Endothelial cell of umbilical vein (primary cell): ENCODE measurements at regions not wholly inside any gene's neighbourhood (a gene's known extent, or its start where the extent isn't known, plus 50 kb on each side); places are given as distances from the start of the nearest gene placed in this dataset.

Source experiments
- BruUV-seq: library from RNA; stranded (reverse); fragments of 400-500 nt; replicated peaks from 2 replicates; lab custom pipeline; 2021; lab: Mats Ljungman, UMichigan
- CTCF ChIA-PET: fragments of 300-600, 350-600 bp; sonication (Branson Sonifier 250); formaldehyde crosslinking; loops from one replicate; lab custom pipeline; 2021; ENCODE audit warnings: antibody characterized with exemption, inconsistent platforms; lab: Charles Lee
- POLR2A ChIA-PET: fragments of 300-600, 350-600 bp; sonication (Branson Sonifier 250); formaldehyde crosslinking; loops from one replicate; lab custom pipeline; 2021; ENCODE audit warnings: antibody characterized with exemption, inconsistent platforms; lab: Charles Lee
- DNase-seq: peaks from one replicate; pipeline ENCODE4 v3.0.0-alpha.2; 2011; ENCODE audit warnings: low read depth, low spot score
- FAIRE-seq: peaks from 2 replicates; lab custom pipeline; 2011; peaks lifted over from hg19 to GRCh38; lab: Jason Lieb, UNC
- H2AFZ ChIP-seq: 2 replicates; pipeline ENCODE4 v1.6.0; 2012; ENCODE audit warnings: low read depth, low read length, control low read depth, inconsistent platforms
- H3K27ac ChIP-seq: 2 replicates; pipeline ENCODE4 v1.5.1; 2011; ENCODE audit warnings: low read depth, mild to moderate bottlenecking, control low read depth, low read length, moderate library complexity; ENCODE audit not compliant: insufficient read depth
- H3K27me3 ChIP-seq, 2 experiments: 2 replicates each; pipeline versions ENCODE4 v1.6.0 to v1.6.1; 2011; ENCODE audit warnings: low read length in 2 of 2, mixed read lengths in 1 of 2; ENCODE audit not compliant: control insufficient read depth in 2 of 2, insufficient read depth in 2 of 2
- H3K36me3 ChIP-seq, 2 experiments: 2 replicates in 1 of 2; 3 replicates in 1 of 2; pipeline ENCODE4 v1.5.1; 2011; ENCODE audit warnings: low read length in 2 of 2, mild to moderate bottlenecking in 1 of 2, moderate library complexity in 1 of 2; ENCODE audit not compliant: control insufficient read depth in 2 of 2, insufficient read depth in 2 of 2; ENCODE audit errors: extremely low read depth in 1 of 2
- H3K4me1 ChIP-seq: 3 replicates; pipeline ENCODE4 v1.5.1; 2011; ENCODE audit warnings: mild to moderate bottlenecking, low read length; ENCODE audit not compliant: control insufficient read depth, insufficient read depth; ENCODE audit errors: extremely low read depth
- H3K4me2 ChIP-seq: 2 replicates; pipeline ENCODE4 v1.6.1; 2011; ENCODE audit warnings: low read length, control low read depth, mixed read lengths; ENCODE audit not compliant: insufficient read depth
- H3K4me3 ChIP-seq, 3 experiments: fragments of 200-600 bp in 1 of 3; sonication (generic), shearing (Covaris generic) in 1 of 3; replicated peaks in 1 of 3; 2 replicates each; pipeline ENCODE4 v1.5.1; 2011 to 2016; ENCODE audit warnings: control low read depth in 3 of 3, low read length in 3 of 3, mild to moderate bottlenecking in 2 of 3, inconsistent platforms in 1 of 3, low read depth in 1 of 3, moderate library complexity in 1 of 3; ENCODE audit not compliant: insufficient read depth in 1 of 3
- H3K79me2 ChIP-seq: 2 replicates; pipeline ENCODE4 v1.6.0; 2012; ENCODE audit warnings: low read length, inconsistent platforms; ENCODE audit not compliant: control insufficient read depth, insufficient read depth
- H3K9ac ChIP-seq: replicated peaks from 2 replicates; pipeline ENCODE3; 2011; ENCODE audit warnings: low read length, control low read depth; ENCODE audit not compliant: insufficient read depth; ENCODE audit errors: extremely low read depth
- H3K9me1 ChIP-seq: replicated peaks from 3 replicates; pipeline ENCODE4 v1.6.0; 2011; ENCODE audit warnings: mild to moderate bottlenecking, low read length; ENCODE audit not compliant: control insufficient read depth, insufficient read depth; ENCODE audit errors: extremely low read depth
- H3K9me3 ChIP-seq: replicated peaks from 2 replicates; pipeline ENCODE4 v1.5.1; 2012; ENCODE audit warnings: low read length, inconsistent platforms; ENCODE audit not compliant: control insufficient read depth, insufficient read depth
- H4K20me1 ChIP-seq: replicated peaks from 2 replicates; pipeline ENCODE3; 2011; ENCODE audit warnings: mild to moderate bottlenecking, low read length; ENCODE audit not compliant: control insufficient read depth, insufficient read depth; ENCODE audit errors: extremely low read depth
- EZH2 ChIP-seq: IDR thresholded peaks from 2 replicates; pipeline ENCODE4 v1.6.1; 2012; ENCODE audit warnings: borderline replicate concordance, low read depth, mild to moderate bottlenecking, moderate library complexity, low read length, inconsistent platforms; ENCODE audit not compliant: severe bottlenecking
- FOS ChIP-seq: IDR thresholded peaks from 2 replicates; pipeline ENCODE4 v1.6.1; 2011; ENCODE audit warnings: mild to moderate bottlenecking, low read length, moderate library complexity, borderline replicate concordance; ENCODE audit not compliant: insufficient read depth
- GATA2 ChIP-seq: IDR thresholded peaks from 2 replicates; pipeline ENCODE4 v1.7.0; 2011; ENCODE audit warnings: low read depth, mild to moderate bottlenecking, moderate library complexity, mixed read lengths, low read length; ENCODE audit not compliant: insufficient read length, insufficient read depth
- JUN ChIP-seq: IDR thresholded peaks from 2 replicates; pipeline ENCODE4 v1.6.1; 2011; ENCODE audit warnings: borderline replicate concordance, low read depth; ENCODE audit not compliant: insufficient read length, insufficient read depth
- MYC ChIP-seq: IDR thresholded peaks from one replicate; pipeline ENCODE4 v1.6.1; 2011; ENCODE audit warnings: mild to moderate bottlenecking, low read depth, low read length
- POLR2A ChIP-seq: IDR thresholded peaks from 2 replicates; pipeline ENCODE4 v1.6.1; 2012; ENCODE audit warnings: low read depth, mild to moderate bottlenecking, control low read depth, low read length
- POLR2AphosphoS5 ChIP-seq: IDR thresholded peaks from 2 replicates; pipeline ENCODE4 v1.6.1; 2012; ENCODE audit warnings: low read depth, mild to moderate bottlenecking, control low read depth, low read length, moderate library complexity; ENCODE audit not compliant: insufficient read depth
- dilution Hi-C: fragments of 300-500 bp; cut with MboI; formaldehyde crosslinking; loops from one replicate; pipeline ENCODE4 v1.15.0; 2019; ENCODE audit warnings: low sequenced_read_pairs; ENCODE audit not compliant: extremely low pct_ligation_motif_present
- intact Hi-C: fragments of 100-400 bp; cut with micrococcal nuclease; formaldehyde crosslinking; loops from one replicate; pipeline ENCODE4 v1.10.0; 2022
- TF ChIP-seq, protein P1 (sequence below), 2 donors: IDR thresholded peaks; 1 replicate in 1 of 2; 2 replicates in 1 of 2; pipeline ENCODE4 v1.5.1; 2011; ENCODE audit warnings: low read length in 2 of 2, mild to moderate bottlenecking in 2 of 2, moderate library complexity in 2 of 2, control low read depth in 1 of 2, inconsistent platforms in 1 of 2, low read depth in 1 of 2; ENCODE audit not compliant: insufficient read depth in 1 of 2; ENCODE audit errors: extremely low read depth in 1 of 2
- TF ChIP-seq, protein P2 (sequence below): IDR thresholded peaks from 2 replicates; pipeline ENCODE4 v1.6.1; 2011; ENCODE audit not compliant: insufficient read depth, insufficient read length

DNA sequence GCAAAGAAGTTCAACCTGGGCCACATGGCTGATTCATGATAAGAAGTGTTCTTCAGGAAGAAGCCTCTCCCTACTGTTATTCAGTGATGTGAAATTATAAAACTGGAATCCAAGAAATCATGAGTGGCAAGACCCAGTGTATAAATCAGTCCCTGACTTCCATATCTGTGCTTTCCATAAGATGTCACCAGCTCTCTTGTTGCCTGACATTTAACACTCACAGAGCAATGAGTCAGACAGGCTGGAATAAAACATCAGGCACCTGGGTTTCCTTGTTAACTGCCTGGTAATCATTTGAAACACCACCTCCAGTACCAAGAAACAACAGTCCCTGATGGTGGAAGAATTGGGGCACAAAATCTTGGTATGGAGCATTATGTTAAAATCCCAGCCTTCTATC, 76.1 kb downstream of the SCG2 start:
- no peak overlapping the region for H3K27ac ChIP-seq
- no peaks in the 10 kb centered on the region for H3K4me1 ChIP-seq
- FAIRE-seq (no peak), DNase-seq (no peak)
- TF ChIP-seq MYC (no peak), FOS (no peak), GATA2 (no peak), POLR2AphosphoS5 (no peak), EZH2 (no peak), JUN (no peak), POLR2A (no peak)
- TF ChIP-seq, protein P1, sequence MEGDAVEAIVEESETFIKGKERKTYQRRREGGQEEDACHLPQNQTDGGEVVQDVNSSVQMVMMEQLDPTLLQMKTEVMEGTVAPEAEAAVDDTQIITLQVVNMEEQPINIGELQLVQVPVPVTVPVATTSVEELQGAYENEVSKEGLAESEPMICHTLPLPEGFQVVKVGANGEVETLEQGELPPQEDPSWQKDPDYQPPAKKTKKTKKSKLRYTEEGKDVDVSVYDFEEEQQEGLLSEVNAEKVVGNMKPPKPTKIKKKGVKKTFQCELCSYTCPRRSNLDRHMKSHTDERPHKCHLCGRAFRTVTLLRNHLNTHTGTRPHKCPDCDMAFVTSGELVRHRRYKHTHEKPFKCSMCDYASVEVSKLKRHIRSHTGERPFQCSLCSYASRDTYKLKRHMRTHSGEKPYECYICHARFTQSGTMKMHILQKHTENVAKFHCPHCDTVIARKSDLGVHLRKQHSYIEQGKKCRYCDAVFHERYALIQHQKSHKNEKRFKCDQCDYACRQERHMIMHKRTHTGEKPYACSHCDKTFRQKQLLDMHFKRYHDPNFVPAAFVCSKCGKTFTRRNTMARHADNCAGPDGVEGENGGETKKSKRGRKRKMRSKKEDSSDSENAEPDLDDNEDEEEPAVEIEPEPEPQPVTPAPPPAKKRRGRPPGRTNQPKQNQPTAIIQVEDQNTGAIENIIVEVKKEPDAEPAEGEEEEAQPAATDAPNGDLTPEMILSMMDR (IDR thresholded peaks at IDR 0.05; ENCODE audit: extremely low read depth in 1 of 2, insufficient read depth in 1 of 2, low read depth in 1 of 2, low read length in 2 of 2) = no peak
- TF ChIP-seq, protein P2, sequence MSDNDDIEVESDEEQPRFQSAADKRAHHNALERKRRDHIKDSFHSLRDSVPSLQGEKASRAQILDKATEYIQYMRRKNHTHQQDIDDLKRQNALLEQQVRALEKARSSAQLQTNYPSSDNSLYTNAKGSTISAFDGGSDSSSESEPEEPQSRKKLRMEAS = no peak
- no peaks in the 10 kb centered on the region for H3K79me2 ChIP-seq
- H2AFZ ChIP-seq = no peak overlapping the region
- ChIA-PET POLR2A (no interaction called here), CTCF (no interaction called here)
- H3K4me2 ChIP-seq = no peak overlapping the region
- no peaks in the 10 kb centered on the region for H3K9me3 ChIP-seq
- no peaks in the 10 kb centered on the region for H3K9me1 ChIP-seq
- dilution Hi-C loops = no loop called here
- H3K27me3 ChIP-seq = no peaks in the 10 kb centered on the region
- no TSS peak for BruUV-seq
- no peak overlapping the region for H3K4me3 ChIP-seq
- no peaks in the 10 kb centered on the region for H3K36me3 ChIP-seq
- intact Hi-C loops = no loop called here
- no peaks in the 10 kb centered on the region for H4K20me1 ChIP-seq
- no peak overlapping the region for H3K9ac ChIP-seq
